ENCODE measurements at regions not wholly inside any gene's neighbourhood (a gene's known extent, or its start where the extent isn't known, plus 50 kb on each side); places are given as distances from the start of the nearest gene placed in this dataset.
A peak's percentile ranks its signal among the peaks of the same experiment; 100 is the strongest.
"Not testable (repeated sequence)": the region's sequence is repeated elsewhere in the genome, so short reads cannot be mapped to it uniquely, and the experiment has no call there.

DNA sequence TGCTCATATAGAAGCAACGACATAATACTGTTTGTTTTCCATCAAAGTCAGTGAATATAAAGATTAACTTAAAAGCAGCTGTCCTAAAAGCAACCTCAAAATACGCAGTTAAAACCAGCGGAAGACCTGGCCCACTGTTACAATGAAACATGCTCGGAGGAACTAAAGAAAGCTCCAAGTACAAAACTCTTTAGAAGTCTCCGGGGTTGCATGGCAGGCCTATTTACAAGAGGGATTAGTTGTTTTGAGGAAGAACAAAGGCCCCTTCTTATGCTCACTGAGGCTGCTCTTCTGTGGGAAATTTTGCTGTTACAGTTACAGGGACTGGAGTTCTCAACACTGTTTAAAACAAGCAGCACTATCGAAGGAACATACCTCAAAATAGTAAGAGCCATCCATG is 75.9 kb upstream of the C12orf71 start:
- DNase-seq: no peak
- H3K9me3 ChIP-seq (ENCODE audit: control insufficient read depth in 2 of 2, insufficient read depth in 1 of 2, low read depth in 1 of 2, low read length in 1 of 2): no peaks in the 10 kb centered on the region
- no peaks in the 10 kb centered on the region for H3K4me1 ChIP-seq (ENCODE audit: control insufficient read depth in 3 of 3, insufficient read depth in 2 of 3, low read depth in 1 of 3, low read length in 2 of 3)
- no peak overlapping the region for H3K4me3 ChIP-seq (ENCODE audit: low read depth in 1 of 3, low read length in 3 of 3)
- WGBS, 3 donors: 77 to 86% (median 85%) methylated on average over 6 of the region's 6 CpGs
- FAIRE-seq: no peak
- no peaks in the 10 kb centered on the region for H3K27me3 ChIP-seq (ENCODE audit: control insufficient read depth in 3 of 3, insufficient read depth in 3 of 3, low read length in 3 of 3)
- H3K27ac ChIP-seq (ENCODE audit: low read depth in 1 of 3, low read length in 2 of 3): no peak overlapping the region
- H3K36me3 ChIP-seq (ENCODE audit: control insufficient read depth in 3 of 3, insufficient read depth in 2 of 3, low read depth in 1 of 3, low read length in 3 of 3): no peaks in the 10 kb centered on the region

DNA sequence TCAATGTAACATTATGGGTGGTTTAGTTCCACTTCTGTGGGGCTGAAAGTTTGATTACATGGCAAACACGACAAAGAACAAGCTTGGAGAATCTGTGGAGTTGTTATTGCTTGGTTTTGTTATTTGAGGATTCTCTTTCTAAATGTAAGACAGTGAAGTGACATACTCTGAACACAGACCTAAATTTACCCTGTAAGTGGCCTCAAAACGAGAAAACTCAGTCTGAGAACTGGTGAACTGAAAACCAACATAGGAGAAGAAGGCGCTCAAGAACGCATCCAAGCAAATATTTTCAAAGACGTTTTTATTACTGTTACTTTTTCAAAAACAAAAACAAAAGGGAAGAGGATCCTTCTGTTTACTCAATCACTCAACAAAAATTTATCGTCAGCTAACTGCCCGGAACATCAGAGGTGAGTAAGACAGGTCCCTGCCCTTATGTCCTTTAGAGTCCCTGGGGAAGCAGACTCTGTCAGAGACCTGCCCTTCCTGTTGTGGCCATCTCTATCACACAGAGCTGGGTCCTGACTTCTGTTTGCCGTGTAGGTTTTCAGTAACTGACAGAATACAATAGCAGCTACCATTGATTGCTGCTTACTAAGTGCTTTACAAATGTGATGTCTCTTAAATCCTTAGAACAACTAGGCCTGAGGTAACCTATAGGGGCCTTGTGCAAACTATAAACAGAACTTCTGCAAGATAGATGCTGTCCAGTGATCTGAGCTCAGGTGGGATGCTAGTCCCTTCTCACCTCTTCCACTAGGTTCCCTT is 79.3 kb upstream of the C12orf71 start:
- Histone ChIP-seq H3K4me1 (ENCODE audit: control insufficient read depth in 3 of 3, insufficient read depth in 2 of 3, low read depth in 1 of 3, low read length in 2 of 3) (no peaks in the 10 kb centered on the region), H3K27ac (ENCODE audit: low read depth in 1 of 3, low read length in 2 of 3) (no peak overlapping the region), H3K4me3 (ENCODE audit: low read depth in 1 of 3, low read length in 3 of 3) (no peak overlapping the region), H3K9me3 (ENCODE audit: control insufficient read depth in 2 of 2, insufficient read depth in 1 of 2, low read depth in 1 of 2, low read length in 1 of 2) (no peaks in the 10 kb centered on the region), H3K27me3 (ENCODE audit: control insufficient read depth in 3 of 3, insufficient read depth in 3 of 3, low read length in 3 of 3) (no peaks in the 10 kb centered on the region), H3K36me3 (ENCODE audit: control insufficient read depth in 3 of 3, insufficient read depth in 2 of 3, low read depth in 1 of 3, low read length in 3 of 3) (no peaks in the 10 kb centered on the region)
- WGBS, 3 donors: 77 to 87% (median 85%) methylated on average over 8 of the region's 8 CpGs
- FAIRE-seq (no peak), DNase-seq (no peak)

DNA sequence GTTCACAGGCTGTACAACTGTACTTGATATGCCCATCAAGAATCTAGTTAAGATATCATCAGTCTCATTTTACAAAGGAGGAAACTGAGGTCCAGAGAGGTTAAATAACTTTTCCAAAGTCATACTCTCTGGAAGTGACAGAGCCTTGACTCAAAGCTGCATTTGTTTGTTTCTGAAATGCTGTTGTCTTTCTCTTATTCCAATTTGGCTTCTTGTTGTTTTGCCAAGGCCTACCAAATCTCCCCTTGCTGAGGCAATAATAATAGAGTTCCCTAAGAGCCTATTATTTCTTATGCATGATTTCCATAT is 79.8 kb upstream of the C12orf71 start:
- Histone ChIP-seq H3K27ac (ENCODE audit: low read depth in 1 of 3, low read length in 2 of 3) (no peak overlapping the region), H3K27me3 (ENCODE audit: control insufficient read depth in 3 of 3, insufficient read depth in 3 of 3, low read length in 3 of 3) (no peaks in the 10 kb centered on the region), H3K4me1 (ENCODE audit: control insufficient read depth in 3 of 3, insufficient read depth in 2 of 3, low read depth in 1 of 3, low read length in 2 of 3) (no peaks in the 10 kb centered on the region), H3K36me3 (ENCODE audit: control insufficient read depth in 3 of 3, insufficient read depth in 2 of 3, low read depth in 1 of 3, low read length in 3 of 3) (no peaks in the 10 kb centered on the region), H3K4me3 (ENCODE audit: low read depth in 1 of 3, low read length in 3 of 3) (no peak overlapping the region), H3K9me3 (ENCODE audit: control insufficient read depth in 2 of 2, insufficient read depth in 1 of 2, low read depth in 1 of 2, low read length in 1 of 2) (no peaks in the 10 kb centered on the region)
- FAIRE-seq (no peak), DNase-seq (no peak)

GRCh38 chr12:27163048-27163715 is 80.8 kb upstream of the C12orf71 start:
- 59 to 86% (median 76%) methylated on average over 3 of the region's 3 CpGs for WGBS, 3 donors
- Histone ChIP-seq H3K27me3 (ENCODE audit: control insufficient read depth in 3 of 3, insufficient read depth in 3 of 3, low read length in 3 of 3) (no peaks in the 10 kb centered on the region), H3K36me3 (ENCODE audit: control insufficient read depth in 3 of 3, insufficient read depth in 2 of 3, low read depth in 1 of 3, low read length in 3 of 3) (no peaks in the 10 kb centered on the region), H3K9me3 (ENCODE audit: control insufficient read depth in 2 of 2, insufficient read depth in 1 of 2, low read depth in 1 of 2, low read length in 1 of 2) (no peaks in the 10 kb centered on the region), H3K27ac (ENCODE audit: low read depth in 1 of 3, low read length in 2 of 3) (no peak overlapping the region), H3K4me1 (ENCODE audit: control insufficient read depth in 3 of 3, insufficient read depth in 2 of 3, low read depth in 1 of 3, low read length in 2 of 3) (no peaks in the 10 kb centered on the region), H3K4me3 (ENCODE audit: low read depth in 1 of 3, low read length in 3 of 3) (no peak overlapping the region)
- DNase-seq (no peak), FAIRE-seq (no peak)

- H3K27me3 ChIP-seq (ENCODE audit: control insufficient read depth in 3 of 3, insufficient read depth in 3 of 3, low read length in 3 of 3): no peaks in the 10 kb centered on the region
- no peak for FAIRE-seq
- H3K27ac ChIP-seq (ENCODE audit: low read depth in 1 of 3, low read length in 2 of 3): no peak overlapping the region
- H3K9me3 ChIP-seq (ENCODE audit: control insufficient read depth in 2 of 2, insufficient read depth in 1 of 2, low read depth in 1 of 2, low read length in 1 of 2): no peaks in the 10 kb centered on the region
- H3K36me3 ChIP-seq (ENCODE audit: control insufficient read depth in 3 of 3, insufficient read depth in 2 of 3, low read depth in 1 of 3, low read length in 3 of 3): no peaks in the 10 kb centered on the region
- no peak overlapping the region for H3K4me3 ChIP-seq (ENCODE audit: low read depth in 1 of 3, low read length in 3 of 3)
- peak in 1 of 2 donors; percentile 18 for DNase-seq
- 81 to 96% (median 90%) methylated on average over 1 of the region's 1 CpG for WGBS, 3 donors
- H3K4me1 ChIP-seq (ENCODE audit: control insufficient read depth in 3 of 3, insufficient read depth in 2 of 3, low read depth in 1 of 3, low read length in 2 of 3): no peaks in the 10 kb centered on the region
Measured at GRCh38 chr12:27163894-27164293, 80.2 kb upstream of the STK38L start.

DNA sequence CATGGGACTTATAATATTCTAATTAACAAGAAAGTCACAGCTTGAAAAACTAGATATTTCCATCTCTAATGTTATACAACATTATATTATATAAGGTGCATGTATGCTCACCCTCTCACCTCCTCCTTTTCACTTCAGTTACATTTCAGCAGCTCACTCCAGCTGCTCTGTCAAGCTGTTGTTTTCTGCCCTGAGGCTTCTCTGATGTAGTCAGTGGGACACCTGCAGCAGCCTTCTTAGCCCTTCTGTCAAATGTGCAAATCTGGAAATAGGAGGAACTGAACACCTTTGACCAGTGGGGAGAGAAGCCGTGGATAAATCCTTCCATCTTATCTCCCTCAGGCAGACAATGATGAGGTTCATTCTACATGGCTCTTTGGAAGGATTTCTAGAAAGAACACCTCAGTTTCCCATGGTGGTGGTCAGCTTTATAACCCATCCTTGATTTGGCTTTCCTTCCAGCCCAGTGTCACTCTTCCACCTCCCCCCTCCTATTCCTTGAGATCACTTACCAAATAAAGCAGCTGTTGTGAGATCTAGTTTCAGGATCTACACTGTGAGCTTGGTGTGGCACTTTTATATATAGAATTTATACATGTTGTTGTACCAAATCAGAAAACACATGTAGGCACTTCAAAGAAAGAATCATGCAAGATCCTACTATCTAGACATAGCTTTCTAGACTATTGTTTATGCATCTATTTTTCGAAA is 79.6 kb upstream of the STK38L start:
- Histone ChIP-seq H3K27ac (ENCODE audit: low read depth in 1 of 3, low read length in 2 of 3) (no peak overlapping the region), H3K27me3 (ENCODE audit: control insufficient read depth in 3 of 3, insufficient read depth in 3 of 3, low read length in 3 of 3) (no peaks in the 10 kb centered on the region), H3K4me1 (ENCODE audit: control insufficient read depth in 3 of 3, insufficient read depth in 2 of 3, low read depth in 1 of 3, low read length in 2 of 3) (no peaks in the 10 kb centered on the region), H3K36me3 (ENCODE audit: control insufficient read depth in 3 of 3, insufficient read depth in 2 of 3, low read depth in 1 of 3, low read length in 3 of 3) (no peaks in the 10 kb centered on the region), H3K9me3 (ENCODE audit: control insufficient read depth in 2 of 2, insufficient read depth in 1 of 2, low read depth in 1 of 2, low read length in 1 of 2) (no peaks in the 10 kb centered on the region), H3K4me3 (ENCODE audit: low read depth in 1 of 3, low read length in 3 of 3) (no peak overlapping the region)
- FAIRE-seq: no peak
- 81 to 89% (median 84%) methylated on average over 2 of the region's 2 CpGs for WGBS, 3 donors
- DNase-seq: no peak

DNA sequence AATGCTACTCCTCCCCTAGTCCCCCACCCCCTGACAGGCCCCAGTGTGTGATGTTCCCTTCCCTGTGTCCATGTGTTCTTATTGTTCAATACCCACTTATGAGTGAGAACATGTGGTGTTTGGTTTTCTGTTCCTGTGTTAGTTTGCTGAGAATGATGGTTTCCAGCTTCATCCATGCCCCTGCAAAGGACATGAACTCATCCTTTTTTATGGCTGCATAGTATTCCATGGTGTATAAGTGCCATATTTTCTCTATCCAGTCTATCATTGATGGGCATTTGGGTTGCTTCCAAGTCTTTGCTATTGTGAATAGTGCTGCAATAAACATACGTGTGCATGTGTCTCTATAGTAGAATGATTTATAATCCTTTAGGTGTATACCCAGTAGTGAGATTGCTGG is 78.1 kb upstream of the STK38L start:
- 63 to 81% (median 65%) methylated on average over 1 of the region's 1 CpG for WGBS, 3 donors
- not testable (repeated sequence) for H3K4me3 ChIP-seq (ENCODE audit: low read depth in 1 of 3, low read length in 3 of 3); FAIRE-seq; H3K27ac ChIP-seq (ENCODE audit: low read depth in 1 of 3, low read length in 2 of 3); H3K9me3 ChIP-seq (ENCODE audit: control insufficient read depth in 2 of 2, insufficient read depth in 1 of 2, low read depth in 1 of 2, low read length in 1 of 2); DNase-seq; H3K36me3 ChIP-seq (ENCODE audit: control insufficient read depth in 3 of 3, insufficient read depth in 2 of 3, low read depth in 1 of 3, low read length in 3 of 3); H3K4me1 ChIP-seq (ENCODE audit: control insufficient read depth in 3 of 3, insufficient read depth in 2 of 3, low read depth in 1 of 3, low read length in 2 of 3); H3K27me3 ChIP-seq (ENCODE audit: control insufficient read depth in 3 of 3, insufficient read depth in 3 of 3, low read length in 3 of 3)

DNA sequence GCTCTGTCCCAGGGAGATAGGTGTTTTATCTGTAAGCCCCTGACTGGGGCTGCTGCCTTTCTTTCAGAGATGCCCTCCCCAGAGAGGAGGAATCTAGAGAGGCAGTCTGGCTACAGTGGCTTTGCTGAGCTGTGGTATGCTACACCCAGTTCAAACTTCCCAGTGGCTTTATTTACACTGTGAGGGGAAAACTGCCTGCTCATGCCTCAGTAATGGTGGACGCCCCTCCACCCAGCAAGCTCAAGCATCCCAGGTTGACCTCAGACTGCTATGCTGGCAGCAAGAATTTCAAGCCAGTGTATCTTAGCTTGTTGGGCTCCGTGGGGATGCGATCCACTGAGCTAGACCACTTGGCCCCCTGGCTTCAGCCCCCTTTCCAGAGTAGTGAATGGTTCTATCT is 72.6 kb upstream of the STK38L start:
- not testable (repeated sequence) for H3K4me3 ChIP-seq (ENCODE audit: low read depth in 1 of 3, low read length in 3 of 3); H3K27ac ChIP-seq (ENCODE audit: low read depth in 1 of 3, low read length in 2 of 3); H3K4me1 ChIP-seq (ENCODE audit: control insufficient read depth in 3 of 3, insufficient read depth in 2 of 3, low read depth in 1 of 3, low read length in 2 of 3); H3K36me3 ChIP-seq (ENCODE audit: control insufficient read depth in 3 of 3, insufficient read depth in 2 of 3, low read depth in 1 of 3, low read length in 3 of 3); FAIRE-seq; H3K27me3 ChIP-seq (ENCODE audit: control insufficient read depth in 3 of 3, insufficient read depth in 3 of 3, low read length in 3 of 3); DNase-seq
- WGBS, 3 donors: 94 to 99% (median 98%) methylated on average over 3 of the region's 3 CpGs
- peaks cover 0 to 18% of the 10 kb centered on the region in 2 donors for H3K9me3 ChIP-seq (ENCODE audit: control insufficient read depth in 2 of 2, insufficient read depth in 1 of 2, low read depth in 1 of 2, low read length in 1 of 2)

All from small intestine (tissue), 7 donors.